ENCODE measurements at regions not wholly inside any gene's neighbourhood (a gene's known extent, or its start where the extent isn't known, plus 50 kb on each side); places are given as distances from the start of the nearest gene placed in this dataset.

DNA sequence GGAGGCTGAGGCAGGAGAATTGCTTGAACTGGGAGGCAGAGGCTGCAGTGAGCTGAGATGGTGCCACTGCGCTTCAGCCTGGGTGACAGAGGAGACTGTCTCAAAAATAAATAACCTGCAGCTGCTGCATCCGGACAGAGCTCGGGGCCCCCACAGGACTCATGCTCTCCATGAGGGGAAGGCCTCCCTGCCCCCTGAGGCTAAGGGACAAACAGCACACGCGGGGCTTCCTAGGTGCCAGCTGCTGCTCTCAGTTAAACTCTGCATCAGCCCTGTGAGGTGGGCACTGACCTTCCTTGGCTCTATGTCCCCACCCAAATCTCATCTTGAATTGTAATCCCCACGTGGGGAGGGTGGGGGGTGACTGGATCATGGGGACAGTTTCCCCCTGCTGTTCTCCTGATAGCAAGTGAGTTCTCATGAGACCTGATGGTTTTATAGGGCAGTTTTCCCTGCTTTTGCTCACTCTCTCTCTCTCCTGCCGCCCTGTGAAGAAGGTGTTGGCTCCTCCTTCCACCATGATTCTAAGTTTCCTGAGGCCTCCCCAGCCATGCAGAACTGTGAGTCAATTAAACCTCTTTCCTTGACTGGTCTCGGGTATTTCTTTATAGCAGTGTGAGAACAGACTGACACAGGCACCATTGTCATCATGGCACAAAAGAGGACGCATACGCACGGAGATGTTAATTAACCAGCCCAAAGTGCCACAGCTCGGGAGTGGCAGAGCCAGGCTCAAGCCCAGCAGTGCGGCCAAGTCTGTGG lies 49.9 kb upstream of the TAF1B start:
- Histone ChIP-seq H3K4me1 (ENCODE audit: control insufficient read depth in 1 of 2, insufficient read depth in 2 of 2, low read length in 2 of 2) (no peaks in the 10 kb centered on the region), H2AFZ (ENCODE audit: low read depth, low read length, poor library complexity, severe bottlenecking) (no peak overlapping the region), H3K9me3 (ENCODE audit: control insufficient read depth in 1 of 2, insufficient read depth in 1 of 2, low read depth in 1 of 2, low read length in 2 of 2) (no peaks in the 10 kb centered on the region; a peak in 1 of 4 replicates), H4K20me1 (ENCODE audit: insufficient read depth) (no peaks in the 10 kb centered on the region), H3K27me3 (ENCODE audit: insufficient read depth, low read length) (no peaks in the 10 kb centered on the region), H3K79me2 (ENCODE audit: insufficient read depth, low read length) (no peaks in the 10 kb centered on the region), H3K9me2 (ENCODE audit: insufficient read depth) (no peaks in the 10 kb centered on the region), H3K9ac (ENCODE audit: low read length) (no peak overlapping the region), H3K4me2 (ENCODE audit: low read length) (no peak overlapping the region), H3K4me3 (replicated peaks in 1 of 2; ENCODE audit: low read depth in 1 of 2, low read length in 2 of 2) (no peak overlapping the region), H3K27ac (ENCODE audit: low read depth, low read length) (no peak overlapping the region), H3K36me3 (ENCODE audit: control insufficient read depth in 1 of 2, insufficient read depth in 2 of 2, low read length in 2 of 2) (no peaks in the 10 kb centered on the region)
- ChIA-PET RAD21 (ENCODE audit: low non-redundant PET in 1 of 2, low total read pairs in 2 of 2, uncharacterized antibody in 2 of 2, unreplicated experiment in 2 of 2) (no interaction called here), POLR2A (no interaction called here), CTCF (no interaction called here)
- TF ChIP-seq EZH2phosphoT487 (IDR thresholded peaks at IDR 0.05; ENCODE audit: borderline replicate concordance) (no peak), EZH2 (IDR thresholded peaks at IDR 0.05) (no peak), CBX3 (IDR thresholded peaks at IDR 0.05; ENCODE audit: low read depth) (no peak), YY1 (IDR thresholded peaks at IDR 0.05; ENCODE audit: extremely low read depth, insufficient replicate concordance, low read depth, low read length) (no peak), SP1 (IDR thresholded peaks at IDR 0.05; ENCODE audit: low read depth) (no peak), POLR2AphosphoS5 (IDR thresholded peaks at IDR 0.05; ENCODE audit: low read depth, low read length) (no peak), REST (IDR thresholded peaks at IDR 0.05; ENCODE audit: low read depth) (no peak), ZFX (IDR thresholded peaks at IDR 0.05) (no peak), ZNF274 (IDR thresholded peaks at IDR 0.05; ENCODE audit: low read depth, low read length) (no peak), TCF7L2 (IDR thresholded peaks at IDR 0.05; ENCODE audit: borderline replicate concordance, extremely low read depth, insufficient read depth, insufficient read length) (no peak), ZBTB33 (IDR thresholded peaks at IDR 0.05; ENCODE audit: extremely low read depth, insufficient replicate concordance, low read length) (no peak), FOSL1 (IDR thresholded peaks at IDR 0.05; ENCODE audit: low read depth) (no peak), ELF1 (IDR thresholded peaks at IDR 0.05; ENCODE audit: borderline replicate concordance, low read depth) (no peak), SIN3A (IDR thresholded peaks at IDR 0.05; ENCODE audit: low read depth) (no peak)
- TF ChIP-seq, protein P1, sequence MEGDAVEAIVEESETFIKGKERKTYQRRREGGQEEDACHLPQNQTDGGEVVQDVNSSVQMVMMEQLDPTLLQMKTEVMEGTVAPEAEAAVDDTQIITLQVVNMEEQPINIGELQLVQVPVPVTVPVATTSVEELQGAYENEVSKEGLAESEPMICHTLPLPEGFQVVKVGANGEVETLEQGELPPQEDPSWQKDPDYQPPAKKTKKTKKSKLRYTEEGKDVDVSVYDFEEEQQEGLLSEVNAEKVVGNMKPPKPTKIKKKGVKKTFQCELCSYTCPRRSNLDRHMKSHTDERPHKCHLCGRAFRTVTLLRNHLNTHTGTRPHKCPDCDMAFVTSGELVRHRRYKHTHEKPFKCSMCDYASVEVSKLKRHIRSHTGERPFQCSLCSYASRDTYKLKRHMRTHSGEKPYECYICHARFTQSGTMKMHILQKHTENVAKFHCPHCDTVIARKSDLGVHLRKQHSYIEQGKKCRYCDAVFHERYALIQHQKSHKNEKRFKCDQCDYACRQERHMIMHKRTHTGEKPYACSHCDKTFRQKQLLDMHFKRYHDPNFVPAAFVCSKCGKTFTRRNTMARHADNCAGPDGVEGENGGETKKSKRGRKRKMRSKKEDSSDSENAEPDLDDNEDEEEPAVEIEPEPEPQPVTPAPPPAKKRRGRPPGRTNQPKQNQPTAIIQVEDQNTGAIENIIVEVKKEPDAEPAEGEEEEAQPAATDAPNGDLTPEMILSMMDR (IDR thresholded peaks at IDR 0.05 in 2 of 3, conservative IDR thresholded peaks at IDR 0.05 in 1 of 3; ENCODE audit: borderline replicate concordance in 1 of 3, insufficient read depth in 1 of 3, low read depth in 2 of 3, low read length in 2 of 3) = no peak
- TF ChIP-seq, protein P2, sequence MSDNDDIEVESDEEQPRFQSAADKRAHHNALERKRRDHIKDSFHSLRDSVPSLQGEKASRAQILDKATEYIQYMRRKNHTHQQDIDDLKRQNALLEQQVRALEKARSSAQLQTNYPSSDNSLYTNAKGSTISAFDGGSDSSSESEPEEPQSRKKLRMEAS (IDR thresholded peaks at IDR 0.05) = no peak
- TF ChIP-seq, protein P3, sequence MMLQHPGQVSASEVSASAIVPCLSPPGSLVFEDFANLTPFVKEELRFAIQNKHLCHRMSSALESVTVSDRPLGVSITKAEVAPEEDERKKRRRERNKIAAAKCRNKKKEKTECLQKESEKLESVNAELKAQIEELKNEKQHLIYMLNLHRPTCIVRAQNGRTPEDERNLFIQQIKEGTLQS (IDR thresholded peaks at IDR 0.05) = no peak
- no TSS peak for BruUV-seq (replicated peaks)
- no peak for DNase-seq (ENCODE audit: low read depth, low spot score)
- intact Hi-C loops (cut with micrococcal nuclease) = no loop called here
- no peak for ATAC-seq

Measured in HCT116 (cell line).